HG02798 (cell line): ENCODE measurements at regions not wholly inside any gene's neighbourhood (a gene's known extent, or its start where the extent isn't known, plus 50 kb on each side); places are given as distances from the start of the nearest gene placed in this dataset.
"Not testable (repeated sequence)": the region's sequence is repeated elsewhere in the genome, so short reads cannot be mapped to it uniquely, and the experiment has no call there.

Experiments used
- ATAC-seq: cut with Tn5 transposase; IDR thresholded peaks from one replicate; pipeline ENCODE4 v1.9.1; 2021; ENCODE audit warnings: mild to moderate bottlenecking; ENCODE audit not compliant: unreplicated experiment, poor library complexity

DNA sequence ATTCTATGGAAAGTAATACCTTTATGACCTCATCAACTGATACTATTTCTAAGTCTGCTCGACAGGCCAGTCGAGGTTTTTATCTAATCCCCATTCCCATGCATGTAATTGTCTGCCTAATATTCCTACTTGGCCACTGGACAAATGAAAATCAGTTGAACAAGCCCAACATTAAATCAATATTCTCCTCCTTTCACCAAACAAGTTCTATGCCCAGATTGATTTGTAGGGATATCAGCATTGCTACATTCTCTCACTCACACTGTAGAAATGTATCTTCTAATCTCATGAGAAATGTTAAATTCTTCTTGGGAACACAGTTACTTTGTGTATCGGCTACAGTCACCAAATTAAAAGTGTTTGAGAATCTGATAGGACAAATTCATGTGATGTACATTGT, 208.8 kb upstream of the CTNND2 start:
- ATAC-seq: no peak

DNA sequence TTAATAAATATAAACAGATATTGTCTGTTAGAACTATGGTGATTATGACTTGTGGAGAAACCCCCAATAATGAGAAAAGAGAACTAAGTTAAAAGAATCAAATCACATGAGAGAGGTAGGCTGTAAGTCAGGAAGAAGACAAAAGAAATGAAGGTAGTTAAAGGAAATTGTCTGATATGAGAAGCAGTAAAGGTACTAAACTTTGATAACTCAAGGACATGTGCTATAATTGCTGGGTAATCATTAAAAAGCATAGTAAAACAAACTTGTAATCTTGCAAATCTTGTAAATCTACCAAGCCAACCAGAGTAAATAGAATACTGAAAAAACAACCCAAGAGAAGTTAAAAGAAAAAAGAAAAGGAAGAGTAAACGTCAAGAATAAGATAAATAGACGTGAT, 207.0 kb upstream of the CTNND2 start:
- no peak for ATAC-seq

DNA sequence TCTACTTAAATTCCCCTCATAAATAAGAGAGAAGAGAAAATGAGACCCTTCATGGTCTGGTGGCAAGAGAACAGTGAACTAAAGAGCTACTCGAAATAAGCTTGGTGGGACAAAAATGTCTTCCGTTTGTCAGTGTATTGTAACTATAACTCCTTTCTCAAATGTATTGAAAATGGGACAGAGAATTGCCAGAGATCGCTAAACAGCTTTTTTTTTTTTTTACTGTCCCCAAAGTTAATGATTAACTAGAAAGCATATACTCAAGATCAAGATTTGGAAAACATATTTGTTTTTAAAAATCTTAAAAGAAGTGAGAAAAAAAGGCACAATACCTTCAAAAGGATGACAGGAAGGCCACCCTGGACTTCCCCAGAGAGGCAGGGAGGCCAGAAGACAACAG, 206.4 kb upstream of the CTNND2 start:
- no peak for ATAC-seq

DNA sequence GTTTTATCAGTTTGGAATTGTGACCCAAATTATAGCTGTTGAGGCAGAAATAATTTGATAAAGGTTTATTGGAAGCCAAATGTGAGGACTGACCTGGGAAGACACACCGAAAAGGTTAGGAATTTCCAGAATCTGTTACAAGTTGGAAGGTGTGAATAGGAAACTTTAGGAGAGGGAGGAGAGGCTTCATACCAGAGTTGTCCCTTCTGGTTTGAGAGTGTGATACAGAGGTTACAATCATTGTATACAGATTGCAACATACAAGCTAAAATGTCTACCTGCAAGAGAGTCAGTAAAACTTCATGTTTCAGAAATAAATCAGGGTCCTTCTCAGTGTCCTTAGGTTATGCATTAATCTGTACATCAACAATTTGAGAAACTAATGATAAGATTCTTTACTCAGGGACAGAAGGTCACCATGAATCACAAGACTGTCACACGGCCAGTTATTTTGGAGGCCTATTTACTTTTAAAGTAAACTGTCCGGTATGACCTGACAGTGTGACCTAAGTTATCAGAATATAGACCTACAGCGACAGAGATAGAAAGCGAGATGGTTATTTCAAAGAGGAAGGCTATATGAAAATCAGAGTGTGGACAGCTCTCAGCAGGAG, 204.9 kb upstream of the CTNND2 start:
- ATAC-seq: no peak

DNA sequence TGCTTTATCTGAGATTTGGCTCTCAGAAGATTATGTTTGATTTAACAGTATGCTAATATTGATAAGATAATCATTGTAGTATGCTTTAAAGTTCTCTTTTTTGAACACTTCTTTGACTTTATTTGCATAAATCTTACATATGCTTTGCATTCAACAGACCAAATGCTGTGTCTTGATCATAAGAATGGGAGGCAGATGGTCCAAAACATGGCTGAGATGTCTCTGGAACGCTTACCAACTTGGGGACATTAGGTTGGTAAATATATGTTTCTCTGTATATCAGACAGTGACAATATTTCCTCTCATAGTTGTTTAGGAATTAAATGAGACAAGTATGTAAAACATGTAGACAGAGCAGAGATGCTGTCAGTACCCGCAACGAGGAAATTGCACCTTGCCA, 197.9 kb upstream of the CTNND2 start:
- ATAC-seq: no peak

DNA sequence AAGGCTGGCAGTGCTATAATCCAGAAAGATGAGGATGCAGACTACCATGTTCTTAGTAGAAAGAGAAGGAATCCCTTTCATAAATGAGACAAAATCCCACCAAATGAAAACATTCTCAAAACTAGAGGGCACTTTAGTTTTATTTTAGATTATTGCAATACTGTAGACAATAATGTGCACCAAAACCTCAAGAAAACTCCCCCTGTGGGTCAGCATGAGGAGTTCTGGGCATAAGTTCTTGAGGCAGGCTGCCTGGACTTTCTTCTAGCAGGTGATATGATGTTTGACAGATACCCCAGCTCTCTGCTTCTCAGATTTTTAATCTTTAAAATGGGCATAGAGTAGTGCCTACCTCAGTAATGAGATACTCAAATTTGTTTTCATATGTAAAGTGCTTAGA, 196.3 kb upstream of the CTNND2 start:
- no peak for ATAC-seq

DNA sequence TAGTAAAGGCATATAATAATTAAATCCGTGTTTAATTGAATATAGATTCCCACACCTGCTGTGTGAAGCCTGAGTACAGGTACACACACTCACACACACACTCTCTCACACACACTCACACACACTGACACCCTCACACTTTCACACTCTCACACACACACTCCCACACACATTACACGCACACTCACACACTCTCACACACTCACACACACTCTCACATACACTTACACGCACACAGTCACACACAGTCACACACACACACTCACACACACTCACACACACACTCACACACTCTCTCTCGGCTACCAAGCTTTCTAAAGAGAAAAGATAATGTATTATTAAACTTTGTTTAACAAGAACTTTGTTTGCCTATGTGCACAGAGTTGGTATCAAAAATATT, 195.1 kb upstream of the CTNND2 start:
- no peak for ATAC-seq

DNA sequence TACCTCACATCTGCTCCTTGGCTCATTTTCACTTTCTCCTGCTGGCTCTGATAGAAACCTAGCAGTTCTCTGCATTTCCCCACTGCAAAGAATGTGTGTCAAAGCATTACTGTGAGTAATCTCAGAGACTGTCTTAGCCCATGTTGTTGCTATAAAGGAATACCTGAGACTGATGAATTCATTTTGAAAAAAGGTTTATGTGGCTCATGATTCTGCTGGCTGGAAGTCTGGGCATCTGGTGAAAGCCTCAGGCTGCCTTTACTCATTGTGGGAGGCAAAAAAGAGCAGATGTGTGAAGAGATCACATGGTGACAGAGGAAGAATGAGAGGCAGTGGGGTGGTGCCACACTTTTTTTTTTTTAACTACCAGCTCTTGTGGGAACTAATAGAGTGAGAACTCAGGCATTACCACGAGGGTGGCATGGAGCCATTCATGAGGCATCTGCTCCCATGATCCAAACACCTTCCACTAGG, 191.6 kb upstream of the CTNND2 start:
- no peak for ATAC-seq

DNA sequence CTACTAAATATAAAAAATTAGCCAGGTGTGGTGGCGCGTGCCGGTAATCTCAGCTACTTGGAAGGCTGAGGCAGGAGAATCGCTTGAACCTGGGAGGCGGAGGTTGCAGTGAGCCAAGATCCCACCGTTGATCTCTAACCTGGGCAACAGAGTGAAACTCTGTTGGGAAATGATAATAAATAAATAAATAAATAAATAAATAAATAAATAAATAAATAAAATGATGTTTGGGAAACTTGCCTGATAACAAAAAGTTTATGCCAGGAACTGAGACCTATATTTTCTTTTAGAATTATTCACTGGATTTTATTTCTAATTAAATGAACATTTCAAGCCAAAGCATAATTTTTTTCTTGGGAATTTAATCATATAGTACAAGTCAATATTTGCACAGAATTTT, 189.3 kb upstream of the CTNND2 start:
- ATAC-seq: no peak

DNA sequence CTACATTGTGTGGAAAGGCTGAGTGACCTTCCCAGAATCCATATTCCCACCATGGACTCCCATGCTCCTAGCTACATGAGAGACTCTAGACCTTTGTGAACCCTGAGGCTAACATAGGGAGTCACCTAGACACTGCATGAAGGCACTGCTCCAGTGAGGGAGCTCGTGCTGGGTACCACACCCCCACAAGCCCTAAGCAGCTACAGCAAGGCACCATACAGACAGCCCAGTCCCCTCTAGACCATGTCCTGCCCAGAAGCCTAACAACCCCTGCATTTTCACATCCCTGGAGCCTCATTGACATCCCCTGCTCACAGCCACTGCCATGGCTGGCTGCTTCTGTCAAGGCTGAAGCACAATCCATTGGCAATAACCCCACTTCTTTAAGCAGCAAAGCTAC, 176.5 kb upstream of the CTNND2 start:
- no peak for ATAC-seq

DNA sequence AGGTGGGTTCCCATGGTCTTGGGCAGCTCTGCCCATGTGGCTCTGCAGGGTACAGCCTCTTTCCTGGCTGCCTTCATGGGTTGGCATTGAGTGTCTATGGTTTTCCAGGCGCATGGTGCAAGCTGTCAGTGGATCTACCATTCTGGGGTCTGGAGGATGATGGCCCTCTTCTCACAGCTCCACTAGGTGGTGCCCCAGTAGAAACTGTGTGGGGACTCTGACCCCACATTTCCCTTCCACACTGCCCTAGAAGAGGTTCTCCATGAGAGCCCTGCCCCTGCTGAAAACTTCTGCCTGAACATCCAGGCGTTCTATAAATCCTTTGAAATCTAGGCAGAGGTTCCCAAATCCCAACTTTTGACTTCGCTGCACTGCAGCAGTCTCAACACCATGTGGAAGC, 174.0 kb upstream of the CTNND2 start:
- not testable (repeated sequence) for ATAC-seq

DNA sequence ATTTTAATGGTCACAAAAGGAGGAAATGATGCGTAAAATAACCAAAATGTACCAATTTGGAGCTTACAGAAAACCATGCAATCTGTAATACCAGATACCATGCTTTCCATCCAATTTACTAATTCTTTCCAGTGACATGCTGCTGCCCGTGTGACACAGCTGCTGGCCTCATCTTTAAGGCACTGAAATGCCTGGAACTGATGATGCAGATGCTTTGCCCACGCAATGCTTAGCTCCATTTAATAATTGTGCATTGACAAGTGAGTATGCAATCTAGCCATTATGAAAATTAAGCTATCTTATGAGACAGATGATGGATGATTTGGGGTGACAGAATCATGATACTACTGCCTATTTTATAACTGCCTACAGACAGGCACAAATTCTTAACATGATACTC, 169.2 kb upstream of the CTNND2 start:
- no peak for ATAC-seq

DNA sequence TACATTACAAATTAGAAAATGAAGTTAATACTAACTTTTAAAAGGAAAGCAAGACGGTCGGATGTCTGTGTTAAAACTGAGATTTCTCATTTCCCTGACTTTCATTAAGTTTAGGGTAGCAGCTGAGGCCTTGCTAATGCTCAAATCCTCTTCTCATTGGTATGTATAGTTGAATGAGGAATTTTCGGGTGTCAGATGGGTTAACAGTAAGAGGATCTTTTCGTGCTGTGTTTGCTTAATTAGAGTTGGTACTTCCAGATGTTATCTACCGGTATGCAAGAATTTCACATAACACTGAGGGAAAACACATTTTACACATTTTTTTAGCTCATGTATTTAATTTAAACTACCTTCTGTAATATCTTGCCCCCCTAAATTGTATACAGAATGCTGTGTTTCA, 168.2 kb upstream of the CTNND2 start:
- ATAC-seq: no peak

DNA sequence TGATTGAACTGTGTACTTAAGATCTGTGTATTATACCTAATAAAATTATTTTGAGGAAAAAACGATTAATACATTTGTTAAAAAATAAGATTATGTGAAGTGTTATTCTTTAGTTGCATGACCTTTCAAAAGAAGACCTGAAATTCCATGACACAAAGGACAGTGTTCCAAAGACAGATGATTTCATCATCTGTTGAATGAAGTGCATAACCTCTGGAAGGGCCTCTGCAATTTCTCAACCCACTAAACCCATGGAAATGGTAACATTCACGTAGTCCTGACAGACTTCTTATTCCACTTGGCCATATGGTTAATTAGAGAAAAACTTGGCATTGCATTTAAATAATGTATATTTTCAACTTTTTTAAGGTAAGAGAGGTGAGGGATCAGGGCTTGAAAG, 167.2 kb upstream of the CTNND2 start:
- ATAC-seq: no peak

DNA sequence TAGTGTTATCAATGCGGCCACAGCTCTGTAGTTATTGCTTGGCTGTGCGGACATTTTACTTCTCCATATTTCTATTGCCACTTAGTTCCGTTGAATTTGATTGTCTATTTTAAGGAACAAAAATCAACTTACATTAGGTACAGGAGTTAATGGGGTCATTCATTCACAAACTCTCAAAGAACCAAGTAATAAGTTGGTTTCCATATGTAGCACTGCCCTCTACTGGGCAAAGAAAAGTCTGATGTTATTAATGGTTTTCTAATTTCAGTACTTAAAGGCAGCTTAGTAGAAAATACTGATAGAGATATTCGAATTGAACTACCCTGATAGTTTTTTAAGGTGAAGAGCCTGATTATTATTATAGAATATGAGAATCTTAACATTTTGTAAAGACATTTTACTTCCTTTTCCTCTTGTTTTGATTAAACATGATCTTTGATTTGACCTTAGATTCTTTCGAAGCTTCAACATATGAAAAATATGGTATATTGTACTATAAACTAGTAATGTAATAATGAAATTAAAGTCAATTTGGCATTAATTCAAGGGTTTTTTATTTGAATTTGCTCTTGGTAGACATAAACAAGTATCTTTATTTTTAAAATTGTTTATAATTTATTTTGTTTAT, 119.5 kb upstream of the CTNND2 start:
- ATAC-seq: peak; percentile 57

DNA sequence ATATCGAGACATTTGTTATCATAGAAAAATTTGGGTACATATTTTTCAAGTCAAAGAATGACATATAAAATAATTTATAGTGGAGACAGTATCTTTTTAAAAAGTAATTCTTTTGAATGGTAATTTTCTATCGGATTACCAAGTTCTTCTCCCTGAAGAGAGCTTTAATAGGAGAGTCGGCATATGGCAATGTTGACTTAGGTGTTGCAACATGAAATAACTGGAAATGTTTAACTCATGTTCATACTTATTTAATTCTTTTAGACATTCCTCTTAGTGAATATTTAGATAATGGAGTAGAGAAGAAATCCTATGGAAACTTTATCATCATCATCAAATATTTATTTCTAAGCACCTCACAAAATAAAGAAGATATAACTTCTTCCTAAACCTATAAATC, 118.2 kb upstream of the CTNND2 start:
- ATAC-seq: no peak

DNA sequence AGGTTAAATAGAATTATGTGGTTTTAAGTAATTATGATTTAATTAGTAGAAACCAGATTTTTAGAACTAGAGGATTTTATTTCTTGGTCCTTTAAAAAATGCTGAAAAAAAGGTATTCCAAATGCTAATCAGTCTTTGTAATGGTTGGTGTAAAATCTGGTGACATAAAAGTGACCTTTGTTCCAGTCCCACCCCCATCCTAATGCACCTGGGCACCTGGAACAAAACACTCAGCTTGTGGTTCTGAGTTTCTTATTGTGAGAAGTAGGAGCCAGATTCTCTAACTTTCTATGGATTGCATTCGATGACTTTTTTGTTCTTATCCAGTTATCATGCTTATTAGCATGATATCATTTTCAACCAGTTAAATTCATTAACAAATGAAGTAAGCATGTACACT, 115.1 kb upstream of the CTNND2 start:
- ATAC-seq: no peak

DNA sequence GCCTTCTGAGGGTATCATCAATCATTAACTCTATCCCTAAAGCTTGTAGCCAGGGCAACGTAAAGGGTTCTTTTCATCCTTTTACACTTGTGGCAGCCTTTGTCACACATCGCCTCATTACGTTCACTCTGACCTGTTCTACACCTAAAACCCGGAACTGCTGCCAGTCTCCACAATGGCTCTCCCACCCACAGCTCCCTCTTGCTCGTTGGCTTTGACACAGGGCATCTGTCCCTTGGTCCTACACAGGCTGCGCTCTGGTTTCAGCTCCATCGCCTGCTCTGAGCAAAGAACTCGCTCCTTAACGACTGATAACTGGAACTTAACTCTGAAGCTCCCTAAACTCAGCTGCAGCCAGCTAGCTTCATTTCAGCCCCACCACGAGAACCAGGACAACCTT, 112.8 kb upstream of the CTNND2 start:
- no peak for ATAC-seq

DNA sequence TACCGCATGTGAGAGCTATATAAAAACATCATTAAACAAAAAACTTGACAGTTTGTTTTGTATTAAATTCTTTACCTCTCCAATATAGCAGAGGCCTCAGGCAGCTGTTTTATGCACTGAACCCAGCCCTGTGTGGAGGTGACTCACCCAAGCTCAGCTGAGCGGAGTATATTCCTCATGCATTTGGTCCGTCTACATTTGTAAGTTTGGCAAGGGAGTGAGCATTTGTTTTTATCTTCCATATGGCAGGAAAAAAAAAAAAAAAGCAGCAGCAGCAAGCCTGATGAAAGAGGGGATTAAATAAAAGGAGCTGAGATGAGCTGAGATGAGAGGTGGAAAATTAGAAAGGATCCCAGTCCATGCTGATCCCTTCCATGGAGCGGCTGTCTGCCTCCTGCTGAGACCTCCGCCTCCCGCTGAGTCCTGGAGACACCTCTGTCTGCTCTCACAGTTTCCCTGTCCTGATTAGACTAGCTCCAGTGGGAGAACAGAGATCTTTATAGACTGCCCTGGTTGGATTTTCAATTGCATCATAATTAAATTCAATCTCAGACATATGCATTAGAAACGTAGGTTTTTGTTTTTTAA, 112.0 kb upstream of the CTNND2 start:
- no peak for ATAC-seq

DNA sequence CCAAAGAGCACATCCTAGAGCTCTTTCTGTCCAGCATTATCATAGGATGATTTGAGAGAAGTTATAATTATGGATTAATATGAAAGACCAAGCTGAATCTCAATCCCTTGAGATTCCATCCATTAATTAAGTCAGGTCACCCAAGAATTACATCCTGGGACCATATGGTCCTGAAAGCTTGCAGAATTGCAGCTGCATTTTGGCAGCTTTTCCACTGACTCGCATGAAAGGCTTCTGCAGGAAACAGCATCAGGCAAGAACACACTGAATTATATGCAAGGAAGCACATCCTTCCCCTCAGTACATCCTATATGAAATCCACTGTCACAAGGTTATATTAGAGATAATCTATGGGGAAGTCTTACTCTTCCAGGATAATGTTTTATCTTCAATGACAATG, 109.1 kb upstream of the CTNND2 start:
- no peak for ATAC-seq

DNA sequence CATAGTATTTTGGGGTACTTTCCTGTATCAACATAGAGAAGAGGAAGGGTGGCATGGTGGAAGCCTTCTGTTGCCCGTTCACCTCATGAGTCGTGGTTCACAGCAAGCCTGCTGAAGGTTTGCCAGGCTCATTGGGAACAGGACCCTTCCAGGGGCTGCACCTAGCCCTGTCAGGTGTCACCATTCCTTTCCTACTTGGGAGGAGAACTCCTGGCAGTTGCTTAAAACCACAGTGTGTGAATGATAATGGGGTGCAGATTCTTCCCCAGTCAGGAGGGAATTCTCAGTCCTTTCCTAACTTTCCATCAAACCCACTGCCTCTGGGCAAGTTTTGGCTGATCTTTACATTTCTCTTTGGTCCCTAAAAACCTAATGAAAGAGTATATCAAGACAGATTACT, 99.4 kb upstream of the CTNND2 start:
- no peak for ATAC-seq

DNA sequence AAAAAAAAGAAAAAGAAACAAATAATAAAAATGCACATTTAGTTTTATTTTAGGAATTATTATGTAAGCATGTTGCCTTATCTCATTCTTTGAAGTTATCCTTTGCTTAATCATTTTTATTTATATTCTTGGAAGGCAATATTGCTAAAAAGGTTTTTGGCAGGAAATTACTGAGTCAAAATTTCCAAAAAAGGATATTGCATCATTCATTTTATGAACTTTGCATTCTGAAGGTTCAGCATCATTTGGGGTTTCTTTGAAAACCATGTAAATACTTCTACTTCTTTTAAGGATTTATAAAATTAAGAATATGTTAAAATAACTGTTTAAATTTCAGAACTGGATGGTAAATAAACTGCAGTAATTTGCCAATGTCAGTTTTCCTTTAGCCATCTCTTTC, 94.2 kb upstream of the CTNND2 start:
- no peak for ATAC-seq
